ENCODE measurements at regions not wholly inside any gene's neighbourhood (a gene's known extent, or its start where the extent isn't known, plus 50 kb on each side); places are given as distances from the start of the nearest gene placed in this dataset.
"Not testable (repeated sequence)": the region's sequence is repeated elsewhere in the genome, so short reads cannot be mapped to it uniquely, and the experiment has no call there.

GRCh38 chr3:70612920-70613319, 300.5 kb upstream of the MDFIC2 start:
- Histone ChIP-seq H3K9me2 (replicated peaks; ENCODE audit: control insufficient read depth, low read length) (no peaks in the 10 kb centered on the region), H3K4me2 (ENCODE audit: low read length) (no peak overlapping the region), H3K4me1 (ENCODE audit: control insufficient read depth, low read length) (no peaks in the 10 kb centered on the region), H3K9me3 (ENCODE audit: control insufficient read depth, insufficient read depth, low read length) (no peaks in the 10 kb centered on the region), H4K20me1 (ENCODE audit: control insufficient read depth, insufficient read depth, low read depth, low read length) (no peaks in the 10 kb centered on the region), H3K79me2 (ENCODE audit: control insufficient read depth, low read length) (no peaks in the 10 kb centered on the region), H3F3A (ENCODE audit: control insufficient read depth, insufficient read depth) (no peaks in the 10 kb centered on the region), H3K4me3 (ENCODE audit: low read length) (no peak overlapping the region), H3K36me3 (ENCODE audit: control insufficient read depth, low read length) (no peaks in the 10 kb centered on the region), H3K27ac (ENCODE audit: low read depth, low read length) (no peak overlapping the region), H3K27me3 (ENCODE audit: control insufficient read depth, low read length) (no peaks in the 10 kb centered on the region)
- no peak for TF ChIP-seq EZH2phosphoT487 (IDR thresholded peaks at IDR 0.05; ENCODE audit: borderline replicate concordance, low read length)
- TF ChIP-seq, protein P1, sequence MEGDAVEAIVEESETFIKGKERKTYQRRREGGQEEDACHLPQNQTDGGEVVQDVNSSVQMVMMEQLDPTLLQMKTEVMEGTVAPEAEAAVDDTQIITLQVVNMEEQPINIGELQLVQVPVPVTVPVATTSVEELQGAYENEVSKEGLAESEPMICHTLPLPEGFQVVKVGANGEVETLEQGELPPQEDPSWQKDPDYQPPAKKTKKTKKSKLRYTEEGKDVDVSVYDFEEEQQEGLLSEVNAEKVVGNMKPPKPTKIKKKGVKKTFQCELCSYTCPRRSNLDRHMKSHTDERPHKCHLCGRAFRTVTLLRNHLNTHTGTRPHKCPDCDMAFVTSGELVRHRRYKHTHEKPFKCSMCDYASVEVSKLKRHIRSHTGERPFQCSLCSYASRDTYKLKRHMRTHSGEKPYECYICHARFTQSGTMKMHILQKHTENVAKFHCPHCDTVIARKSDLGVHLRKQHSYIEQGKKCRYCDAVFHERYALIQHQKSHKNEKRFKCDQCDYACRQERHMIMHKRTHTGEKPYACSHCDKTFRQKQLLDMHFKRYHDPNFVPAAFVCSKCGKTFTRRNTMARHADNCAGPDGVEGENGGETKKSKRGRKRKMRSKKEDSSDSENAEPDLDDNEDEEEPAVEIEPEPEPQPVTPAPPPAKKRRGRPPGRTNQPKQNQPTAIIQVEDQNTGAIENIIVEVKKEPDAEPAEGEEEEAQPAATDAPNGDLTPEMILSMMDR (IDR thresholded peaks at IDR 0.05; ENCODE audit: low read depth, low read length, poor library complexity, severe bottlenecking): no peak

- not testable (repeated sequence) for H3K27ac ChIP-seq (ENCODE audit: low read depth, low read length); H3K36me3 ChIP-seq (ENCODE audit: control insufficient read depth, low read length); H3K4me1 ChIP-seq (ENCODE audit: control insufficient read depth, low read length); H3K9me2 ChIP-seq (replicated peaks; ENCODE audit: control insufficient read depth, low read length); H3K9me3 ChIP-seq (ENCODE audit: control insufficient read depth, insufficient read depth, low read length); H4K20me1 ChIP-seq (ENCODE audit: control insufficient read depth, insufficient read depth, low read depth, low read length); H3K4me2 ChIP-seq (ENCODE audit: low read length); H3K4me3 ChIP-seq (ENCODE audit: low read length); H3K79me2 ChIP-seq (ENCODE audit: control insufficient read depth, low read length); H3F3A ChIP-seq (ENCODE audit: control insufficient read depth, insufficient read depth); H3K27me3 ChIP-seq (ENCODE audit: control insufficient read depth, low read length)
These were observed 299.3 kb upstream of the MDFIC2 start for GRCh38 chr3:70611667-70612277.

- Histone ChIP-seq H3K27ac (ENCODE audit: low read depth, low read length) (no peak overlapping the region), H3K4me1 (ENCODE audit: control insufficient read depth, low read length) (no peaks in the 10 kb centered on the region), H3K9me3 (ENCODE audit: control insufficient read depth, insufficient read depth, low read length) (no peaks in the 10 kb centered on the region), H3F3A (ENCODE audit: control insufficient read depth, insufficient read depth) (no peaks in the 10 kb centered on the region), H3K4me2 (ENCODE audit: low read length) (no peak overlapping the region), H3K36me3 (ENCODE audit: control insufficient read depth, low read length) (no peaks in the 10 kb centered on the region), H3K9me2 (replicated peaks; ENCODE audit: control insufficient read depth, low read length) (no peaks in the 10 kb centered on the region), H3K27me3 (ENCODE audit: control insufficient read depth, low read length) (no peaks in the 10 kb centered on the region), H3K4me3 (ENCODE audit: low read length) (no peak overlapping the region), H4K20me1 (ENCODE audit: control insufficient read depth, insufficient read depth, low read depth, low read length) (no peaks in the 10 kb centered on the region), H3K79me2 (ENCODE audit: control insufficient read depth, low read length) (no peaks in the 10 kb centered on the region)
- TF ChIP-seq, protein P1 (IDR thresholded peaks at IDR 0.05; ENCODE audit: low read depth, low read length, poor library complexity, severe bottlenecking): no peak
- no peak for TF ChIP-seq EZH2phosphoT487 (IDR thresholded peaks at IDR 0.05; ENCODE audit: borderline replicate concordance, low read length)
These were observed 296.0 kb upstream of the MDFIC2 start for GRCh38 chr3:70608434-70608833.

DNA sequence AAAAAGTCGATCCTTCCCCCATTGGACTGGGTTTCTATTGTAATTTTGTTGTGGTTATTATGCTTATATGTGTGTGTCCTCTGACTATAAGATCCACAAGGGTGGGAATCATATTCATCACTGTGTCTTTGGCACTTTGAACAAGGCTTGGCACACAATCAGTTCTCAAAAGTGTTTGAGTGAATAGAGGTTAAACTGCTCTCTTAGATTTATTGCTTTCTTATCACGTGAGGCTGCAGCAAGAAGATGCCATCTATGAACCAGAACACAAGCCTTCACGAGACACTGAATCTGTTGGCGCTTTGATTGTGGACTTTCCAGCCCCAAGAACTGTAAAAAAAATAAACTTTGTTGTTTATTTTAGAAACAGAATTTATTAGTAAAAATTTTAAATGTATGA, 295.0 kb upstream of the MDFIC2 start:
- Histone ChIP-seq H3K36me3 (ENCODE audit: control insufficient read depth, low read length) (no peaks in the 10 kb centered on the region), H3K9me3 (ENCODE audit: control insufficient read depth, insufficient read depth, low read length) (no peaks in the 10 kb centered on the region), H3K79me2 (ENCODE audit: control insufficient read depth, low read length) (no peaks in the 10 kb centered on the region), H3K4me2 (ENCODE audit: low read length) (no peak overlapping the region), H3F3A (ENCODE audit: control insufficient read depth, insufficient read depth) (no peaks in the 10 kb centered on the region), H3K4me1 (ENCODE audit: control insufficient read depth, low read length) (no peaks in the 10 kb centered on the region), H3K27me3 (ENCODE audit: control insufficient read depth, low read length) (no peaks in the 10 kb centered on the region), H3K27ac (ENCODE audit: low read depth, low read length) (no peak overlapping the region), H3K9me2 (replicated peaks; ENCODE audit: control insufficient read depth, low read length) (no peaks in the 10 kb centered on the region), H4K20me1 (ENCODE audit: control insufficient read depth, insufficient read depth, low read depth, low read length) (no peaks in the 10 kb centered on the region), H3K4me3 (ENCODE audit: low read length) (no peak overlapping the region)
- no peak for TF ChIP-seq EZH2phosphoT487 (IDR thresholded peaks at IDR 0.05; ENCODE audit: borderline replicate concordance, low read length)
- TF ChIP-seq, protein P1 (IDR thresholded peaks at IDR 0.05; ENCODE audit: low read depth, low read length, poor library complexity, severe bottlenecking): no peak

Measured in DOHH2 (cell line).